Tibial nerve (tissue), 4 donors: ENCODE measurements at regions not wholly inside any gene's neighbourhood (a gene's known extent, or its start where the extent isn't known, plus 50 kb on each side); places are given as distances from the start of the nearest gene placed in this dataset.

Experiments used
- DNase-seq, 2 donors: peaks; one replicate each; pipeline ENCODE4 v3.0.0-alpha.2; 2019; ENCODE audit warnings: low spot score in 2 of 2
- H3K27ac ChIP-seq, 4 donors: fragments of 200-600 bp; sonication (generic) in 3 of 4; one replicate each; pipeline ENCODE4 v1.5.1; 2017 to 2019; ENCODE audit warnings: mild to moderate bottlenecking in 1 of 4
- H3K27me3 ChIP-seq, 2 donors: fragments of 200-600 bp; sonication (generic) in 1 of 2; one replicate each; pipeline versions ENCODE4 v1.5.1 to v1.6.0; 2017 to 2019
- H3K36me3 ChIP-seq, 3 donors: fragments of 200-600 bp; sonication (generic); one replicate each; pipeline ENCODE4 v1.5.1; 2018 to 2019
- H3K4me1 ChIP-seq, 4 donors: fragments of 200-600 bp; sonication (generic) in 3 of 4; one replicate each; pipeline ENCODE4 v1.5.1; 2017 to 2019
- H3K4me3 ChIP-seq, 4 donors: fragments of 200-600 bp; sonication (generic) in 3 of 4; one replicate each; pipeline ENCODE4 v1.5.1; 2017 to 2019; ENCODE audit warnings: mild to moderate bottlenecking in 1 of 4, moderate library complexity in 1 of 4
- H3K9me3 ChIP-seq, 4 donors: fragments of 200-600 bp; sonication (generic) in 3 of 4; one replicate each; pipeline ENCODE4 v1.5.1; 2017 to 2019
- CTCF ChIP-seq, 5 experiments: fragments of 200-600 bp in 3 of 5; fragments of 450-650 bp in 2 of 5; sonication (generic) in 3 of 5; IDR thresholded peaks; one replicate each; pipeline ENCODE4 v1.5.1; 2016 to 2019; ENCODE audit warnings: antibody characterized with exemption in 5 of 5, mild to moderate bottlenecking in 3 of 5, moderate library complexity in 2 of 5
- EP300 ChIP-seq, 2 donors: sonication (generic); formaldehyde crosslinking; IDR thresholded peaks; one replicate each; pipeline ENCODE4 v1.6.1; 2017; ENCODE audit warnings: antibody characterized with exemption in 2 of 2, mild to moderate bottlenecking in 1 of 2
- POLR2A ChIP-seq, 2 donors: fragments of 450-650 bp; IDR thresholded peaks; one replicate each; pipeline ENCODE4 v1.6.1; 2017; ENCODE audit warnings: antibody characterized with exemption in 2 of 2, mild to moderate bottlenecking in 2 of 2, moderate library complexity in 2 of 2
- WGBS, 2 donors: methylation state at CpG; one replicate each; pipeline ENCODE4 v1.1.5; 2018; 5-methylcytosine and 5-hydroxymethylcytosine counted together

- Histone ChIP-seq H3K9me3 (no peaks in the 10 kb centered on the region), H3K36me3 (no peaks in the 10 kb centered on the region), H3K27ac (no peak overlapping the region), H3K4me3 (no peak overlapping the region), H3K27me3 (no peaks in the 10 kb centered on the region), H3K4me1 (no peaks in the 10 kb centered on the region)
- DNase-seq: no peak
- no peak for TF ChIP-seq POLR2A (IDR thresholded peaks at IDR 0.05)
- TF ChIP-seq CTCF (IDR thresholded peaks at IDR 0.05): no peak
- TF ChIP-seq EP300 (IDR thresholded peaks at IDR 0.05): no peak
- WGBS, 2 donors: 94% methylated on average over 1 of the region's 1 CpG
Observed at GRCh38 chr2:4963106-4963505, 729.1 kb upstream of the SOX11 start.

- no peaks in the 10 kb centered on the region for H3K4me1 ChIP-seq
- TF ChIP-seq POLR2A (IDR thresholded peaks at IDR 0.05) (no peak), CTCF (IDR thresholded peaks at IDR 0.05) (no peak)
- 76 to 82% methylated on average over 13 of the region's 13 CpGs for WGBS, 2 donors
- H3K4me3 ChIP-seq: no peak overlapping the region
- H3K27ac ChIP-seq: no peak overlapping the region
- no peaks in the 10 kb centered on the region for H3K9me3 ChIP-seq
- no peak for DNase-seq
- H3K36me3 ChIP-seq: no peaks in the 10 kb centered on the region
- no peaks in the 10 kb centered on the region for H3K27me3 ChIP-seq
Observed at GRCh38 chr2:4964001-4964540, 728.1 kb upstream of the SOX11 start.

GRCh38 chr2:4964579-4964978, 727.6 kb upstream of the SOX11 start:
- no peak overlapping the region for H3K27ac ChIP-seq
- DNase-seq: no peak
- H3K27me3 ChIP-seq: no peaks in the 10 kb centered on the region
- no peaks in the 10 kb centered on the region for H3K36me3 ChIP-seq
- no peaks in the 10 kb centered on the region for H3K4me1 ChIP-seq
- no peak overlapping the region for H3K4me3 ChIP-seq
- TF ChIP-seq EP300 (IDR thresholded peaks at IDR 0.05) (no peak), POLR2A (IDR thresholded peaks at IDR 0.05) (no peak), CTCF (IDR thresholded peaks at IDR 0.05) (no peak)
- no peaks in the 10 kb centered on the region for H3K9me3 ChIP-seq
- WGBS, 2 donors: 81 to 83% methylated on average over 16 of the region's 16 CpGs

- H3K9me3 ChIP-seq: no peaks in the 10 kb centered on the region
- H3K4me1 ChIP-seq: no peaks in the 10 kb centered on the region
- no peak for DNase-seq
- H3K27me3 ChIP-seq: no peaks in the 10 kb centered on the region
- TF ChIP-seq EP300 (IDR thresholded peaks at IDR 0.05) (no peak), POLR2A (IDR thresholded peaks at IDR 0.05) (no peak), CTCF (IDR thresholded peaks at IDR 0.05) (no peak)
- WGBS, 2 donors: 75 to 79% methylated on average over 6 of the region's 6 CpGs
- H3K4me3 ChIP-seq: no peak overlapping the region
- no peaks in the 10 kb centered on the region for H3K36me3 ChIP-seq
- H3K27ac ChIP-seq: no peak overlapping the region
Observed at GRCh38 chr2:4965556-4966320, 726.4 kb upstream of the SOX11 start.

GRCh38 chr2:4967206-4967605, 725.0 kb upstream of the SOX11 start:
- Histone ChIP-seq H3K9me3 (no peaks in the 10 kb centered on the region), H3K36me3 (no peaks in the 10 kb centered on the region), H3K4me1 (no peaks in the 10 kb centered on the region), H3K4me3 (no peak overlapping the region), H3K27ac (no peak overlapping the region), H3K27me3 (no peaks in the 10 kb centered on the region)
- no peak for DNase-seq
- WGBS, 2 donors: 68 to 89% methylated on average over 2 of the region's 2 CpGs
- TF ChIP-seq CTCF (IDR thresholded peaks at IDR 0.05): no peak
- TF ChIP-seq EP300 (IDR thresholded peaks at IDR 0.05): no peak
